Cardiac muscle cell (in vitro differentiated cells and primary cell): ENCODE measurements at regions not wholly inside any gene's neighbourhood (a gene's known extent, or its start where the extent isn't known, plus 50 kb on each side); places are given as distances from the start of the nearest gene placed in this dataset.

ENCODE experiments used
- DNase-seq, 2 donors: peaks; one replicate each; pipeline versions ENCODE4 v3.0.0 to v3.0.0-alpha.2; 2010 to 2017; ENCODE audit warnings: low read depth in 1 of 2, low spot score in 1 of 2
- H3K27ac ChIP-seq: fragments of 200-600 bp; sonication (generic); 2 replicates; pipeline ENCODE4 v1.5.1; 2016
- H3K27me3 ChIP-seq: fragments of 200-600 bp; sonication (generic); 2 replicates; pipeline ENCODE4 v1.6.0; 2016; ENCODE audit warnings: control low read depth
- H3K36me3 ChIP-seq: fragments of 200-600 bp; sonication (generic); 2 replicates; pipeline ENCODE4 v1.5.1; 2016; ENCODE audit warnings: control low read depth
- H3K4me1 ChIP-seq: fragments of 200-600 bp; sonication (generic); 2 replicates; pipeline ENCODE4 v1.8.1; 2017; ENCODE audit warnings: low read depth, mild to moderate bottlenecking, mixed run types
- H3K4me3 ChIP-seq: fragments of 200-600 bp; sonication (generic); 2 replicates; pipeline ENCODE4 v1.5.1; 2016; ENCODE audit warnings: mild to moderate bottlenecking
- H3K9me3 ChIP-seq: fragments of 200-600 bp; sonication (generic); 2 replicates; pipeline ENCODE4 v1.5.1; 2017; ENCODE audit warnings: low read depth, mild to moderate bottlenecking, control low read depth
- TF ChIP-seq, protein P1 (sequence below): IDR thresholded peaks from 2 replicates; pipeline ENCODE4 v1.5.1; 2012; ENCODE audit warnings: low read depth, mild to moderate bottlenecking, low read length

- no peak for DNase-seq
Measured at GRCh38 chr10:3236644-3237404, 64.2 kb upstream of the PITRM1 start.

GRCh38 chr10:3235996-3236510, 63.5 kb upstream of the PITRM1 start:
- Histone ChIP-seq H3K27ac (no peak overlapping the region), H3K4me3 (no peak overlapping the region), H3K36me3 (no peaks in the 10 kb centered on the region), H3K9me3 (no peaks in the 10 kb centered on the region), H3K27me3 (peaks cover 9% of the 10 kb centered on the region), H3K4me1 (no peaks in the 10 kb centered on the region)
- TF ChIP-seq, protein P1, sequence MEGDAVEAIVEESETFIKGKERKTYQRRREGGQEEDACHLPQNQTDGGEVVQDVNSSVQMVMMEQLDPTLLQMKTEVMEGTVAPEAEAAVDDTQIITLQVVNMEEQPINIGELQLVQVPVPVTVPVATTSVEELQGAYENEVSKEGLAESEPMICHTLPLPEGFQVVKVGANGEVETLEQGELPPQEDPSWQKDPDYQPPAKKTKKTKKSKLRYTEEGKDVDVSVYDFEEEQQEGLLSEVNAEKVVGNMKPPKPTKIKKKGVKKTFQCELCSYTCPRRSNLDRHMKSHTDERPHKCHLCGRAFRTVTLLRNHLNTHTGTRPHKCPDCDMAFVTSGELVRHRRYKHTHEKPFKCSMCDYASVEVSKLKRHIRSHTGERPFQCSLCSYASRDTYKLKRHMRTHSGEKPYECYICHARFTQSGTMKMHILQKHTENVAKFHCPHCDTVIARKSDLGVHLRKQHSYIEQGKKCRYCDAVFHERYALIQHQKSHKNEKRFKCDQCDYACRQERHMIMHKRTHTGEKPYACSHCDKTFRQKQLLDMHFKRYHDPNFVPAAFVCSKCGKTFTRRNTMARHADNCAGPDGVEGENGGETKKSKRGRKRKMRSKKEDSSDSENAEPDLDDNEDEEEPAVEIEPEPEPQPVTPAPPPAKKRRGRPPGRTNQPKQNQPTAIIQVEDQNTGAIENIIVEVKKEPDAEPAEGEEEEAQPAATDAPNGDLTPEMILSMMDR: no peak
- no peak for DNase-seq

More at GRCh38 chr10:3236644-3237404, 64.2 kb upstream of the PITRM1 start:
- TF ChIP-seq, protein P1: no peak
- Histone ChIP-seq H3K27ac (no peak overlapping the region), H3K9me3 (no peaks in the 10 kb centered on the region), H3K36me3 (no peaks in the 10 kb centered on the region), H3K27me3 (peaks cover 9% of the 10 kb centered on the region), H3K4me3 (no peak overlapping the region), H3K4me1 (no peaks in the 10 kb centered on the region)

- H3K4me1 ChIP-seq: no peaks in the 10 kb centered on the region
- peaks cover 9% of the 10 kb centered on the region for H3K27me3 ChIP-seq
- H3K36me3 ChIP-seq: no peaks in the 10 kb centered on the region
- no peak for DNase-seq
- no peaks in the 10 kb centered on the region for H3K9me3 ChIP-seq
- no peak overlapping the region for H3K4me3 ChIP-seq
- no peak overlapping the region for H3K27ac ChIP-seq
- TF ChIP-seq, protein P1: no peak
Measured at GRCh38 chr10:3235395-3235794, 62.8 kb upstream of the PITRM1 start.

DNA sequence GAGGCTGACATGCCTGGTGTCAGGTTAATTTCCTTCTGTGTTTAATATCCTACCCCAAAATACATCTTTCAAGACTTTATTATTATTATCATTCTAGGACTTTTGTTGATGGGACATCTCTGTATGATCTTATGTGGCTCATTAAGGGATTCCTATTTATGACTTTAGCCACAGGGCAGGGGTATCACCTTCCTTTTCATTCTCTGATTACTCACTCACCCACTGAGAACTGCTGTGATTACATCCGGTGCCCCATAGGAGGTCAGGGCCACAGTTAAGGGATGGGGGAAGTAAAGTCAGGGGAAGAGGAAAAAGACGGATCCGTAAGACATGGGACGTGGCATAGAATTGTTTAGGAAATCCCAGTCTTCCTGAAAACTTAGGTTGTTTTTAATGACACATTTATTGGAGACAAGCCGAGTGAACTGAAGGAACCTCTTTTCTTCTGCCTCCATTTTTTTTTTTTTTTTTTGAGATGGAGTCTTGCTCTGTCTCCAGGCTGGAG, 61.0 kb upstream of the PITRM1 start:
- no peaks in the 10 kb centered on the region for H3K36me3 ChIP-seq
- H3K27me3 ChIP-seq: peaks cover 8% of the 10 kb centered on the region
- no peaks in the 10 kb centered on the region for H3K4me1 ChIP-seq
- no peak overlapping the region for H3K27ac ChIP-seq
- H3K9me3 ChIP-seq: no peaks in the 10 kb centered on the region
- DNase-seq: no peak
- H3K4me3 ChIP-seq: no peak overlapping the region
- TF ChIP-seq, protein P1: no peak

GRCh38 chr10:3231951-3232730, 59.6 kb upstream of the PITRM1 start:
- H3K9me3 ChIP-seq: no peaks in the 10 kb centered on the region
- peaks cover 5% of the 10 kb centered on the region for H3K27me3 ChIP-seq
- TF ChIP-seq, protein P1: peak; percentile 24
- no peaks in the 10 kb centered on the region for H3K36me3 ChIP-seq
- peak in 1 of 2 donors; percentile 54 for DNase-seq
- no peak overlapping the region for H3K4me3 ChIP-seq
- H3K4me1 ChIP-seq: no peaks in the 10 kb centered on the region
- no peak overlapping the region for H3K27ac ChIP-seq
